Mammary epithelial cell (primary cell): ENCODE measurements at regions not wholly inside any gene's neighbourhood (a gene's known extent, or its start where the extent isn't known, plus 50 kb on each side); places are given as distances from the start of the nearest gene placed in this dataset.

Source experiments
- CTCF ChIP-seq, 2 donors: IDR thresholded peaks in 1 of 2; conservative IDR thresholded peaks in 1 of 2; 2 replicates each; pipeline ENCODE4 v1.5.1; 2011 to 2012; ENCODE audit warnings: inconsistent platforms in 2 of 2, low read length in 2 of 2, mild to moderate bottlenecking in 2 of 2, control low read depth in 1 of 2, low read depth in 1 of 2; ENCODE audit not compliant: insufficient read depth in 1 of 2; ENCODE audit errors: extremely low read depth in 1 of 2
- EZH2 ChIP-seq: IDR thresholded peaks from 2 replicates; pipeline ENCODE4 v1.6.1; 2012; ENCODE audit warnings: low read length, inconsistent platforms, borderline replicate concordance

GRCh38 chr6:164107297-164107995 lies 692.9 kb downstream of the QKI start:
- TF ChIP-seq CTCF (conservative IDR thresholded peaks at IDR 0.05 in 1 of 2, IDR thresholded peaks at IDR 0.05 in 1 of 2; ENCODE audit: extremely low read depth in 1 of 2, insufficient read depth in 1 of 2, low read depth in 1 of 2, low read length in 2 of 2) (no peak), EZH2 (no peak)
